OCI-LY1 (cell line): ENCODE measurements at regions not wholly inside any gene's neighbourhood (a gene's known extent, or its start where the extent isn't known, plus 50 kb on each side); places are given as distances from the start of the nearest gene placed in this dataset.

ENCODE experiments used
- H2AFZ ChIP-seq: fragments of 200-600 bp; sonication (generic), shearing (Covaris generic); 2 replicates; pipeline ENCODE4 v1.6.0; 2014; ENCODE audit warnings: antibody characterized with exemption, mild to moderate bottlenecking, low read length
- H3F3A ChIP-seq: fragments of 200-600 bp; sonication (generic), shearing (Covaris generic); 2 replicates; pipeline ENCODE4 v1.6.0; 2014; ENCODE audit warnings: mild to moderate bottlenecking, antibody characterized with exemption, low read length, moderate library complexity; ENCODE audit not compliant: insufficient read depth
- H3K27ac ChIP-seq: fragments of 200-600 bp; sonication (generic); 2 replicates; pipeline ENCODE4 v1.5.1; 2014; ENCODE audit warnings: low read length, mixed run types, mild to moderate bottlenecking, low read depth; ENCODE audit not compliant: poor library complexity, severe bottlenecking
- H3K27me3 ChIP-seq: fragments of 200-600 bp; sonication (generic); 2 replicates; pipeline ENCODE4 v1.6.0; 2014; ENCODE audit warnings: antibody characterized with exemption, mild to moderate bottlenecking, low read length, moderate library complexity; ENCODE audit not compliant: insufficient read depth
- H3K36me3 ChIP-seq: fragments of 200-600 bp; sonication (generic); 2 replicates; pipeline ENCODE4 v1.6.1; 2014; ENCODE audit warnings: mild to moderate bottlenecking, antibody characterized with exemption, low read length, moderate library complexity, mixed read lengths; ENCODE audit not compliant: insufficient read depth
- H3K4me1 ChIP-seq: fragments of 200-600 bp; sonication (generic); 2 replicates; pipeline ENCODE4 v1.5.1; 2014; ENCODE audit warnings: mild to moderate bottlenecking, low read length, moderate library complexity; ENCODE audit not compliant: insufficient read depth, severe bottlenecking
- H3K4me2 ChIP-seq: fragments of 200-600 bp; sonication (generic), shearing (Covaris generic); 2 replicates; pipeline ENCODE4 v1.6.1; 2014; ENCODE audit warnings: low read length
- H3K4me3 ChIP-seq: fragments of 200-600 bp; sonication (generic); 2 replicates; pipeline ENCODE4 v1.5.1; 2014; ENCODE audit warnings: low read length, low read depth, mild to moderate bottlenecking, mixed read lengths; ENCODE audit not compliant: poor library complexity, severe bottlenecking
- H3K79me2 ChIP-seq: fragments of 200-600 bp; shearing (Covaris generic); 2 replicates; pipeline ENCODE4 v1.6.1; 2016; ENCODE audit warnings: mixed run types, low read length, mixed read lengths; ENCODE audit not compliant: insufficient read depth
- H3K9ac ChIP-seq: fragments of 200-600 bp; sonication (generic), shearing (Covaris generic); 2 replicates; pipeline ENCODE4 v1.6.1; 2014; ENCODE audit warnings: mild to moderate bottlenecking, low read length, mixed read lengths
- H3K9me2 ChIP-seq: fragments of 200-600 bp; sonication (generic), shearing (Covaris generic); 2 replicates; pipeline ENCODE4 v1.6.1; 2014; ENCODE audit warnings: low read depth, mild to moderate bottlenecking, low read length, mixed read lengths
- H3K9me3 ChIP-seq: fragments of 200-600 bp; shearing (Covaris generic); 2 replicates; pipeline ENCODE4 v1.6.1; 2014; ENCODE audit warnings: low read length, mixed read lengths
- H4K20me1 ChIP-seq: fragments of 200-600 bp; sonication (generic), shearing (Covaris generic); 2 replicates; pipeline ENCODE4 v1.6.0; 2016; ENCODE audit warnings: mild to moderate bottlenecking, low read length; ENCODE audit not compliant: insufficient read depth
- CTCF ChIP-seq: fragments of 200-600 bp; sonication (generic), shearing (Covaris generic); IDR thresholded peaks from 2 replicates; pipeline ENCODE4 v1.5.1; 2017; ENCODE audit warnings: mild to moderate bottlenecking, antibody characterized with exemption, low read length, moderate library complexity, mixed read lengths
- EZH2 ChIP-seq: fragments of 200-600 bp; sonication (generic), shearing (Covaris generic); IDR thresholded peaks from 2 replicates; pipeline ENCODE4 v1.8.0; 2017; ENCODE audit warnings: borderline replicate concordance, mixed run types, mild to moderate bottlenecking, antibody characterized with exemption, low read length, moderate library complexity, mixed read lengths

GRCh38 chr7:12056381-12056780 is 154.7 kb upstream of the TMEM106B start:
- Histone ChIP-seq H3K9ac (no peak overlapping the region), H2AFZ (no peak overlapping the region), H3K27ac (no peak overlapping the region), H4K20me1 (no peaks in the 10 kb centered on the region), H3K27me3 (no peaks in the 10 kb centered on the region), H3K9me2 (no peaks in the 10 kb centered on the region), H3K4me3 (no peak overlapping the region), H3F3A (no peaks in the 10 kb centered on the region), H3K4me1 (no peaks in the 10 kb centered on the region), H3K36me3 (no peaks in the 10 kb centered on the region), H3K9me3 (no peaks in the 10 kb centered on the region), H3K79me2 (no peaks in the 10 kb centered on the region), H3K4me2 (no peak overlapping the region)
- TF ChIP-seq CTCF (no peak), EZH2 (no peak)

DNA sequence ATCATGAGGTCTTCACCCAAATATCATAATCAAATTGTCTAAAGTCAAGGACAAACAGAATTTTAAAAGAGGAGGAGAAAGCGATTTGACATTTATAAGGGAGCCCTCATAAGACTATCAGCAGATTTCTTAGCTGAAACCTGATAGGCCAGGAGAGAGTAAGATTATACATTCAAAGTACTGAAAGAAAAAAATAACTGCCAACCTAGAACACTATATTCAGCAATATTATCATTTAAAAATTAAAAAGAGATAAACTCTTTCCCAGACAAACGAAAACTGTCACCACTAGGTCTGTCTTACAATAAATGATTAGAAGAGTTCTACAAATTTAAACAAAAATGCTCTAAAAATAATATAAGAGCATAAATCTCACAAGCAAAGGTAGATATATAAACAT is 154.1 kb upstream of the TMEM106B start:
- Histone ChIP-seq H3K9me3 (no peaks in the 10 kb centered on the region), H3K27me3 (no peaks in the 10 kb centered on the region), H3F3A (no peaks in the 10 kb centered on the region), H3K9ac (no peak overlapping the region), H2AFZ (no peak overlapping the region), H3K4me2 (no peak overlapping the region), H3K4me3 (no peak overlapping the region), H4K20me1 (no peaks in the 10 kb centered on the region), H3K9me2 (no peaks in the 10 kb centered on the region), H3K79me2 (no peaks in the 10 kb centered on the region), H3K36me3 (no peaks in the 10 kb centered on the region), H3K4me1 (no peaks in the 10 kb centered on the region), H3K27ac (no peak overlapping the region)
- TF ChIP-seq EZH2 (no peak), CTCF (no peak)

GRCh38 chr7:12062062-12062461 is 149.0 kb upstream of the TMEM106B start:
- Histone ChIP-seq H3K9ac (no peak overlapping the region), H4K20me1 (no peaks in the 10 kb centered on the region), H3K9me3 (no peaks in the 10 kb centered on the region), H3K27ac (no peak overlapping the region), H3K4me3 (no peak overlapping the region), H3K27me3 (no peaks in the 10 kb centered on the region), H3K79me2 (no peaks in the 10 kb centered on the region), H3F3A (no peaks in the 10 kb centered on the region), H3K4me2 (no peak overlapping the region), H3K4me1 (no peaks in the 10 kb centered on the region), H3K9me2 (no peaks in the 10 kb centered on the region), H2AFZ (no peak overlapping the region), H3K36me3 (no peaks in the 10 kb centered on the region)
- TF ChIP-seq EZH2 = no peak
- TF ChIP-seq CTCF = peak; percentile 43
